H54 (cell line): ENCODE measurements at regions not wholly inside any gene's neighbourhood (a gene's known extent, or its start where the extent isn't known, plus 50 kb on each side); places are given as distances from the start of the nearest gene placed in this dataset.

Source experiments
- DNase-seq: peaks from one replicate; pipeline ENCODE4 v3.0.0; 2011; ENCODE audit warnings: low spot score, mixed read lengths; ENCODE audit not compliant: insufficient read length
- FAIRE-seq: peaks from 3 replicates; lab custom pipeline; 2011; peaks lifted over from hg19 to GRCh38; lab: Jason Lieb, UNC
- POLR2A ChIP-seq: IDR thresholded peaks from 2 replicates; pipeline ENCODE4 v1.6.1; 2011; ENCODE audit warnings: low read depth, mild to moderate bottlenecking, low read length

DNA sequence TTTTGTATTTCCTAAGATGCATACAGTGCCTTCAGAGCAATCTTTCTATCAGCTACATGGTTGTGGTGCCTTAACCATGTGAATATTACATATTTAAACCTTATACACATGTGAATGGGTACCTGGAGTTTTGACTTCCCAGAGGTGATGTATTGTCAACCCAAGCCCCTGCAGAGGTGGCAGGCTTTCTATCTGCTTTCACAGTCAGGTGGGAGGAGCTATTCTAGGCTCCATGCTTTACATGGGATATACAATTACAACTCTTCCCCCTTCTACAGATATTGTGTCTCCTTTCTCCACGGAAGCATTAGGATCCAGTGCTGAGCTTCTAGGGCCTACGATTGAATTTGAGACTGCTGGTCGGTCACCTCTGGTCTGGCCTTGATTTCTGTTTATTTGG is 89.8 kb upstream of the TUT7 start:
- no peak for TF ChIP-seq POLR2A
- no peak for FAIRE-seq
- DNase-seq, result no peak

DNA sequence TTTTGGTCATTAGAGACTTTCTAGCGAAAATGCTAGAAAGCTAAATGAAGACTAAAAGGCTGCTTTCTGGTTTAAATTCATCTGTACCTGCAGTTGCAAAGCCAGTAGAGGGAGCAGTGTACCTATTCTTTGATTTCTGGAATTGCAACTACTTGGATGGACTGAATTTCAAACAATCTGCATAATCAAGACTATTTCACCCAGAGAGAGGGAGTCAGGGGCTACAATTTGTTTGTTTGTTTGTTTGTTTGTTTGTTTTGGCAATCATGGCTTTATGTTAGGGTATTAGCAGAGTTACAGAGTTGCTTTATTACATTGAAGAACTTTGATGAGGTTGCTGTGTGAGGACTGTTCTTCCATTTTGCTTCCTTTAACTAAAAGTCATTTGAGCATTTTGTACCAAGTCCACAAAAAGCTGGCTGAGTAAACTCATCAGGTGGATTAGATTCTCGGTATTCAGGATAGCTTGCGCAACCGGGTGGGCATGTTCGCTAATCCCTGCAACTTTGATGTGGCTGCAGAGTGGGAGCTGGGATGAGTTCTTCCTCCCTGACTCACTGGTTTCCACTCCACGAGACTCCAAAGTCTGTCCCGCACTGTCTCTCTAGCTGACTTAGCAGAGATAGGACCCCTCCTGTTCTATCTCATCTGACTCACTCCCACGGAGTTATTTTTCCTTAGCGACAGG is 80.0 kb upstream of the TUT7 start:
- TF ChIP-seq POLR2A, result no peak
- FAIRE-seq (peak; percentile 98), DNase-seq (peak; percentile 42)

DNA sequence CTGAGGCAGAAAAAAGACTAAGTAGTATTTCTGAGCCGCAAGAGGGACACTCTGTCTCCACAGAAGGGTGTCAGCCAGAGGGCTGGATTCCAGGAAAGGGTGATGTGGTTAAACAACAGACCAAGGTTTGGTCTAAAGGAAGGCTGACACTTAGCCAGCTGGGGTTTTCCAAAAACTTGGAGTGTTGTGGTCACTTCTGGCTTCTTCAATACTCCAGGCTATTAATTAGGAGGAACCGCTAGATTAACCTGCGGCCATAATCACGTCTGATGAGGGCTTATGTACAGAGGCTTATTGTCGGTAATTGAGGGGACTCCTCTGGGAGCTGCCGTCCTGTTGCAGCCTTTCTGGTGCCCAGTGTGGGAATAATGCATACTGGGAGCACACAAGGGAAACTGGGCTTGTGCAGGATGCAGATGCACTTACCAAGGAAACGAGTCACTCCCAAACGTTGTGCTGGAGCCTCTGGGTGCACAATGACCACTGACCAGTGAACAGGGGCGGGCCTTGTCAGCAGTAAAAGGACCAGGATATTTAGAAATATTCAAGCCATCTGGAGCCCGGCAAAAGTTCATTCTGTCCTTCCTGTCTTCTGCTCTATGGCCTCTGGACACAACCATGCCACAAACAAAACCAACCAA is 70.2 kb upstream of the TUT7 start:
- DNase-seq (no peak), FAIRE-seq (no peak)
- no peak for TF ChIP-seq POLR2A

DNA sequence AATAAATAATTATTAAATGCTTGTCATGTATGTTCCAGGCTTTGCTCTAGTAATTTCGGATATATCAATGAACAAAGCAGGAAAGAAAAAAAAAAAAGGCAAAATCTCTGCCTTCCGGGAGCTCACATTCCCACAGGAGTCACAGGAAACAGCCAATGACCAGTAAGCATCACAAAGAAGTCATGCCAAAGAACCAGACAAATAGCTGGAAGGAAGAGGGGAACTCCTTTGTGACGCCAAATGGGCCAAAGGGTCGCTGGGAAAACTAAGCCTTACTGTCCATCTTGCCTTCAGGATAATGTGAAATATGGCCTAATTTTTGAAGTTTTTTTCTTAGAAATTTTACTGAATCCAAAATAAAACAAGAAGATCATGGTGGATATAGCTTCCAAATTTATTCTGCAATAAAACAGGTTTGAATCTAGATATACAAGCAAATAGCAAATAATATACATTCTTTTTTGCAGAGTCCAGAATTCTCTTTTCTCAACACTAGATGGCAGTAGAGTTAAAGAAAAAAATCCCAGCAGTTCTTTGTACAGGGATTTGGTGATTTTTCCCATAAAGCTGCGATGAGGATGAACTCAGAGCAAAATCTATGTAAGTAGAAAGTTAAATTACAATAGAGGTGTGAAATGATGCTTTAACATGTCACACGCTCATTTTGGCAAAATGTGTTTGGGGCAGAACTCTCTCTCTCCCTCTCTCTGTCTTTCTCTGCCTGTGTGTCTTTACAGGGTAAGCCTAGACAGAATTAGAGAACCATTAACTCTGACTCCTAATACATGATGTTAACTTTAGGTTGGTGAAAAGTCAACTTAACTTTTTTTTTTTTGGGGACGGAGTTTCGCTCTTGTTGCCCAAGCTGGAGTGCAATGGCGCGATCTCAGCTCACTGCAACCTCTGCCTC is 60.0 kb upstream of the TUT7 start:
- peak; percentile 28 for DNase-seq
- no peak for TF ChIP-seq POLR2A
- FAIRE-seq, result peak; percentile 92

DNA sequence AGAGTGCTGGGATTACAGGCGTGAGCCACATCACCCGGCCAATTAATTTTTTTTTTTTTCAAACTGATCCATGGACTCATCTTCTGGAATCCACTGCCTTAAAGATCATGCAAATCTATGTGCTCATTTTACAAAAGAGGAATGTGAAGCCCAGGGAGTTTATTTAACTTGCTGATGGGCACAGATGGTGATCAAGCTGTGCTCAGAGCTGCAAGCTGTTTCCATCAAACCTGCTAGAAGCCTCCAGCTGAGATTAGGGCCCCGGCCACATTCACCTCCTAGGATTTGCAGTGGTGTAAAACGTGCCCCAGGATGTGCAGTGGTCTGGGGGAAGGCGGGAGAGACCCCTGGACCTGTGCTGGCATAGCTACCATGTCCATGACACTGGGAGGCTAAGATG is 56.1 kb upstream of the TUT7 start:
- no peak for TF ChIP-seq POLR2A
- FAIRE-seq, result no peak
- no peak for DNase-seq

DNA sequence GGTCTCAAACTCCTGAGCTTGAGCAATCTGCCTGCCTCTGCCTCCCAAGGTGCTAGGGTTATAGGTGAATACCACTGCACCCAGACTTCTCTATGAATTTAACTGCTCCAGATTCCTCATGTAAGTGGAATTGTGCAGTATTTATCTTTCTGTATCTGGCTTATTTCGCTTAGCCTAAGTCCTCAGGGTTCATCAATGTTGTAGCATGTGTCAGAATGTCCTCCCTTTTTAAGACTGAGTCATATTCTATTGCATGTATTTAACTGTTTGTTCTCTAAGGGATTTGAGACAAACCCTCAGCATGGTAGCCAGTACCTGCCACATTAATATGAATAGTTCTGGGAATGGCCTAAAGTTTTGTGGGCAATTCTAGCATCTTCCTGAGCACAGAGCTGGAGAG is 53.9 kb upstream of the TUT7 start:
- no peak for TF ChIP-seq POLR2A
- FAIRE-seq, result peak; percentile 48
- no peak for DNase-seq

DNA sequence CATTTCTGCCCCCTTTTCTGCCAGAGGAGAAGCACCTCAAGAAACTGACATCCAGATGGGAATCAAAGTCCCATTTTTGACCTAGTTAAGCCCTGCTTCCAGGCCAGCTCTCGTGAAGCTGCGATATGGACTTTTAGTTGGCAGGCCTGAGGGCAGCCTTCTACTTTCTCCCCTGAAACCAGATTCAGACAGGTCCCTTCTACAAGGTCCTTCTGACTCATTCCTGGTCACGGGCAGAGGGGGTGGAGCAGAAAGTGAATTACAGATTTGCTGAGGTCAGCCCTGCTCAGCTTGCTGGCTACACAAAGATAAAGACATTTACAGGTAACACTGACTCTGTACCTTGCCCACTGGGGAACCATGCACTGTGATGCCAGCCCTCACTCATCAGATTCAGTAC is 52.8 kb upstream of the TUT7 start:
- DNase-seq (peak; percentile 55), FAIRE-seq (peak; percentile 92)
- no peak for TF ChIP-seq POLR2A

DNA sequence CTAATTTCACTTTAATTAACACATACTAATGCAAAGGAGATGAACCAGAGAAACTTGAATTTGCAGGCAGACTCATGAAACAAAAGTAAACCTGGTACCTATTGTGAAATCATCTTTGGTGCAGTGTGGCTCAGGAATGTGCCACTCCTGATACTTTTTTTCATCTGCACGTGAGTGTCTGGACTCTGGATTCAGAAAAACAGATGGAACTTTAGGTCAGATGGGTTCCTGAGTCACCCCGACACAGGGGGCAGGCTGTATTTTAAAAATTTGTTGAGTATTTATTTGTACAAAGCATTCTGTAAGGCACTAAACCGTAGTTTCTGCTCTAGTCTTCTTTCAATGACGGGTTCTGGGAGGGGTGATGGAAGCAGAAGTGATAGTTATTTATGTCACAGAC is 52.2 kb upstream of the TUT7 start:
- FAIRE-seq, result peak; percentile 60
- peak; percentile 18 for DNase-seq
- no peak for TF ChIP-seq POLR2A

DNA sequence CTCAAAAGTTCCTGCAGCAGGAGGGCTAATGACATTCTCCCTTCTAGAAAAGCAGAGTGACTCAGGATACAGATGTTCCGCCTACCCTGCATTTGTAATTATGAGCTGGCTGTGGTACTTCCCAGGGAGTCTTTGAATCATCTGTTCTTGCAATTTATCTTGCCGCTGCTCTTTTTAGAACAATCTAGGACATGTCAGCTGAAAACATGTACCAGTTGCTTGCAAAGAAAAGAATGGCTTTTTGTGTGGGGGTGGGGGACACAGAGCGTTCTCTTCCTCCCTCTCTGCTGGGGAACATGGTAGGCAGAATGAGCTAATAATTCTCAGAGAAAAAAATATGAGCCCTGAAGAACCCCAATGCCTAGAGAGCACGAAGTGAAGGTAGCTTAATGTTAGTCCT is 51.7 kb upstream of the TUT7 start:
- FAIRE-seq (peak; percentile 98), DNase-seq (peak; percentile 67)
- TF ChIP-seq POLR2A, result no peak

DNA sequence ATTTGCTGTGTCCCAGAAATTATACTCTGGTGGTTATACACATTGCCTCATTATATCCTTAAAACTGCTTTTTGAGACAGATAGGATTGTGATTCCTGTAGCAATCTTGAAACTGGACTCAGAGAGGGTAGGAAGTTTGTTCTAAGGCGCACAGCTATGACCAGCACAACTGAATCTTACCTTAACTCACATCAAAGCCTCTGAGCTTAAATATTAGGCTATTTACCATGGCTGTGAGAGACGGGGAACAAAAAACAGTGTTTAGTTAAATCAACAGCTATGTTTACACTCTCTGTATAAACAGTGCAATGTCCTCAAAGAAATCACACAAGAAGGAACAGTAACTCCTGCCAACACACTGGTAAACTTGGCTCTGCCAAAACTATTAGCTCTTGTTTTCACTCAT is 50.9 kb upstream of the TUT7 start:
- TF ChIP-seq POLR2A, result no peak
- DNase-seq (no peak), FAIRE-seq (no peak)
